HepG2 (cell line): ENCODE measurements at regions not wholly inside any gene's neighbourhood (a gene's known extent, or its start where the extent isn't known, plus 50 kb on each side); places are given as distances from the start of the nearest gene placed in this dataset.

ENCODE experiments used
- ATAC-seq: fragments of 200-7000 bp; cut with Tn5 transposase; 3 replicates; pipeline ENCODE4 v1.9.1; 2020; ENCODE audit warnings: mild to moderate bottlenecking, moderate library complexity
- BruUV-seq: library from RNA; stranded (reverse); fragments of 400-500 nt; replicated peaks from 2 replicates; lab custom pipeline; 2021; lab: Mats Ljungman, UMichigan
- CTCF ChIA-PET: fragments of 300-600 bp; formaldehyde crosslinking; extraction: SDS; loops from one replicate; lab custom pipeline; 2021; ENCODE audit warnings: low total read pairs, inconsistent platforms, low intra/inter-chr PET ratio; lab: Yijun Ruan, JAX
- POLR2A ChIA-PET: fragments of 350-600 bp; sonication (Branson Sonifier 250); formaldehyde crosslinking; loops from one replicate; lab custom pipeline; 2020; ENCODE audit warnings: antibody characterized with exemption, inconsistent platforms; lab: Yijun Ruan, JAX
- DNase-seq: peaks from one replicate; pipeline ENCODE4 v3.0.0-alpha.2; 2015; ENCODE audit warnings: low spot score
- FAIRE-seq: peaks from 3 replicates; lab custom pipeline; 2011; peaks lifted over from hg19 to GRCh38; lab: Jason Lieb, UNC
- H2AFZ ChIP-seq: one replicate; pipeline ENCODE4 v1.6.1; 2011; ENCODE audit warnings: low read length, inconsistent platforms
- H3K27ac ChIP-seq: fragments of 300-600 bp; 3 replicates; pipeline ENCODE4 v1.8.0; 2011; ENCODE audit warnings: mixed run types, mild to moderate bottlenecking, mixed read lengths, low read length, inconsistent platforms; ENCODE audit not compliant: insufficient read depth; ENCODE audit errors: extremely low read length
- H3K27me3 ChIP-seq, 2 experiments: fragments of 200-600 bp in 1 of 2; 2 replicates in 1 of 2; 3 replicates in 1 of 2; pipeline versions ENCODE4 v1.6.0 to v1.8.0; 2011; ENCODE audit warnings: low read length in 2 of 2, mild to moderate bottlenecking in 2 of 2, moderate library complexity in 2 of 2, inconsistent platforms in 1 of 2; ENCODE audit not compliant: insufficient read depth in 2 of 2, control insufficient read depth in 1 of 2
- H3K36me3 ChIP-seq, 2 experiments: fragments of 200-600 bp in 1 of 2; replicated peaks in 1 of 2; 2 replicates in 1 of 2; 3 replicates in 1 of 2; pipeline versions ENCODE4 v1.5.1 to v1.8.0; 2011; ENCODE audit warnings: low read length in 2 of 2, inconsistent platforms in 1 of 2; ENCODE audit not compliant: insufficient read depth in 2 of 2, control insufficient read depth in 1 of 2
- H3K4me1 ChIP-seq: 2 replicates; pipeline ENCODE4 v1.5.1; 2012; ENCODE audit warnings: low read length, inconsistent platforms; ENCODE audit not compliant: insufficient read depth
- H3K4me2 ChIP-seq: 2 replicates; pipeline ENCODE4 v1.6.0; 2011; ENCODE audit warnings: low read depth, low read length, inconsistent platforms
- H3K4me3 ChIP-seq, 3 experiments: fragments of 200-600 bp in 1 of 3; sonication (generic), shearing (Covaris generic) in 1 of 3; replicated peaks in 1 of 3; 2 replicates each; pipeline ENCODE4 v1.5.1; 2011 to 2016; ENCODE audit warnings: low read length in 3 of 3, inconsistent platforms in 2 of 3, low read depth in 2 of 3, mild to moderate bottlenecking in 2 of 3, control low read depth in 1 of 3, mixed read lengths in 1 of 3; ENCODE audit not compliant: insufficient read depth in 1 of 3
- H3K79me2 ChIP-seq: one replicate; pipeline ENCODE4 v1.6.1; 2011; ENCODE audit warnings: low read length, inconsistent platforms; ENCODE audit not compliant: insufficient read depth
- H3K9ac ChIP-seq: 2 replicates; pipeline ENCODE4 v1.6.0; 2011; ENCODE audit warnings: mild to moderate bottlenecking, low read depth, low read length, inconsistent platforms; ENCODE audit not compliant: insufficient read depth
- H3K9me3 ChIP-seq: 2 replicates; pipeline ENCODE4 v1.5.1; 2012; ENCODE audit warnings: mild to moderate bottlenecking, low read length
- H4K20me1 ChIP-seq: 2 replicates; pipeline ENCODE4 v1.6.0; 2011; ENCODE audit warnings: inconsistent platforms, mild to moderate bottlenecking, low read length, moderate library complexity; ENCODE audit not compliant: insufficient read depth
- ATF4 ChIP-seq, 2 experiments: fragments of 450-650 bp in 1 of 2; sonication (generic) in 1 of 2; formaldehyde crosslinking; IDR thresholded peaks; 2 replicates each; pipeline versions ENCODE4 v1.5.0 to v1.8.0; 2020 to 2022; ENCODE audit warnings: mild to moderate bottlenecking in 1 of 2, missing genetic modification reagents in 1 of 2
- CSRNP2 ChIP-seq: sonication (generic); formaldehyde crosslinking; conservative IDR thresholded peaks from 2 replicates; pipeline ENCODE4 v1.8.0; 2022; ENCODE audit warnings: low read depth, missing genetic modification reagents
- EED ChIP-seq: sonication (generic); formaldehyde crosslinking; IDR thresholded peaks from 2 replicates; pipeline ENCODE4 v1.5.0; 2020; ENCODE audit warnings: mild to moderate bottlenecking, missing genetic modification reagents
- EP300 ChIP-seq, 3 experiments: sonication (generic) in 1 of 3; formaldehyde crosslinking in 1 of 3; IDR thresholded peaks; 2 replicates each; pipeline versions ENCODE4 v1.5.1 to v1.6.1; 2011 to 2020; ENCODE audit warnings: low read depth in 2 of 3, low read length in 2 of 3, borderline replicate concordance in 1 of 3, improper control_type of control experiment in 1 of 3, mild to moderate bottlenecking in 1 of 3, missing genetic modification reagents in 1 of 3, moderate library complexity in 1 of 3
- FOXA3 ChIP-seq: IDR thresholded peaks from 2 replicates; pipeline ENCODE4 v1.6.1; 2016; ENCODE audit warnings: missing genetic modification reagents, missing compliant biosample characterization
- KLF16 ChIP-seq, 2 experiments: sonication (generic) in 1 of 2; formaldehyde crosslinking in 1 of 2; IDR thresholded peaks; 2 replicates each; pipeline versions ENCODE4 v1.6.1 to v1.8.0; 2016 to 2023; ENCODE audit warnings: missing genetic modification reagents in 2 of 2, missing compliant biosample characterization in 1 of 2
- LCORL ChIP-seq, 2 experiments: fragments of 450-650 bp in 1 of 2; sonication (generic) in 1 of 2; formaldehyde crosslinking in 1 of 2; IDR thresholded peaks; 2 replicates each; pipeline versions ENCODE4 v1.5.0 to v1.6.1; 2017 to 2020; ENCODE audit warnings: antibody characterized with exemption in 1 of 2, missing genetic modification reagents in 1 of 2
- MIXL1 ChIP-seq: IDR thresholded peaks from 2 replicates; pipeline ENCODE4 v1.6.1; 2016
- NR2F2 ChIP-seq: IDR thresholded peaks from 2 replicates; pipeline ENCODE4 v1.6.1; 2012; ENCODE audit warnings: low read depth, inconsistent platforms, borderline replicate concordance
- PITX1 ChIP-seq: sonication (generic); formaldehyde crosslinking; IDR thresholded peaks from 2 replicates; pipeline ENCODE4 v1.5.1; 2020; ENCODE audit warnings: mild to moderate bottlenecking, missing genetic modification reagents
- PTBP1 ChIP-seq: fragments of 200-400 bp; formaldehyde crosslinking; IDR thresholded peaks from 2 replicates; pipeline ENCODE4 v1.6.1; 2018; ENCODE audit warnings: low read length, low read depth; ENCODE audit not compliant: poor library complexity, severe bottlenecking
- SOX5 ChIP-seq: IDR thresholded peaks from 2 replicates; pipeline ENCODE4 v1.6.1; 2016; ENCODE audit warnings: borderline replicate concordance
- SUZ12 ChIP-seq: fragments of 150-350 bp; IDR thresholded peaks from 2 replicates; pipeline ENCODE4 v1.6.1; 2014; ENCODE audit warnings: low read depth, low read length
- TCF7 ChIP-seq: sonication (generic); IDR thresholded peaks from 2 replicates; pipeline ENCODE4 v1.6.1; 2016; ENCODE audit warnings: antibody characterized with exemption, low read depth
- TFAP4 ChIP-seq: sonication (generic); IDR thresholded peaks from 2 replicates; pipeline ENCODE4 v1.6.1; 2016; ENCODE audit warnings: low read depth, borderline replicate concordance
- ZMYM4 ChIP-seq: sonication (generic); formaldehyde crosslinking; IDR thresholded peaks from 2 replicates; pipeline ENCODE4 v1.8.1; 2023; ENCODE audit warnings: mild to moderate bottlenecking, missing genetic modification reagents
- ZNF263 ChIP-seq: sonication (generic); formaldehyde crosslinking; IDR thresholded peaks from 2 replicates; pipeline ENCODE4 v1.4.0; 2020; ENCODE audit warnings: missing genetic modification reagents
- ZNF331 ChIP-seq: sonication (generic); formaldehyde crosslinking; IDR thresholded peaks from 2 replicates; pipeline ENCODE4 v1.4.0; 2020; ENCODE audit warnings: missing genetic modification reagents
- ZNF691 ChIP-seq: sonication (generic); formaldehyde crosslinking; IDR thresholded peaks from 2 replicates; pipeline ENCODE4 v1.4.0; 2020; ENCODE audit warnings: missing genetic modification reagents, low read depth, mild to moderate bottlenecking, borderline replicate concordance
- ZNF724P ChIP-seq: sonication (generic); formaldehyde crosslinking; IDR thresholded peaks from 2 replicates; pipeline ENCODE4 v1.8.0; 2022; ENCODE audit warnings: missing genetic modification reagents, borderline replicate concordance
- WGBS: methylation state at CpG from one replicate; pipeline ENCODE4 v1.1.6; 2017; ENCODE audit warnings: low lambda C conversion rate; 5-methylcytosine and 5-hydroxymethylcytosine counted together
- in situ Hi-C: cut with HindIII; loops from 2 replicates; pipeline ENCODE4 v1.10.0; 2017; ENCODE audit warnings: low pct_unique_long_range_greater_than_20kb; ENCODE audit not compliant: extremely low pct_ligation_motif_present
- intact Hi-C: fragments of 100-400 bp; cut with micrococcal nuclease; formaldehyde crosslinking; loops from one replicate; pipeline ENCODE4 v1.10.0; 2022; ENCODE audit not compliant: unreplicated experiment

- 2% methylated on average over 3 of the region's 3 CpGs for WGBS
- peak; percentile 97 for ATAC-seq
- no TSS peak for BruUV-seq
- peak in 1 of 2 experiments; percentile 76; a peak in 1 of 4 replicates for TF ChIP-seq KLF16 (CRISPR knock-in tag; IDR thresholded peaks at IDR 0.05)
- peak; percentile 89 for TF ChIP-seq NR2F2
- peak; percentile 62; the same call in 1 of the 2 replicates for TF ChIP-seq ZMYM4
- no peak for TF ChIP-seq ZNF724P
- no peak for TF ChIP-seq ATF4 (CRISPR knock-in tag; IDR thresholded peaks at IDR 0.05)
- TF ChIP-seq SUZ12, result no peak
- TF ChIP-seq TFAP4, result no peak
- TF ChIP-seq ZNF263 (CRISPR knock-in tag), result no peak
- no peak for TF ChIP-seq PTBP1
- peak; percentile 94 for TF ChIP-seq MIXL1 (CRISPR knock-in tag)
- TF ChIP-seq ZNF691 (CRISPR knock-in tag), result no peak
- peak; percentile 97 for TF ChIP-seq TCF7
- TF ChIP-seq PITX1 (CRISPR knock-in tag), result peak; percentile 51; the same call in 1 of the 2 replicates
- peak; percentile 68 for TF ChIP-seq SOX5 (CRISPR knock-in tag)
- TF ChIP-seq FOXA3, result peak; percentile 87
- peak in 1 of 2 experiments; percentile 92; a peak in 2 of 4 replicates for TF ChIP-seq EP300 (IDR thresholded peaks at IDR 0.05; ENCODE audit: low read depth in 2 of 2, low read length in 2 of 2)
- no peak for TF ChIP-seq EP300 (CRISPR knock-in tag; IDR thresholded peaks at IDR 0.05; ENCODE audit: borderline replicate concordance)
- TF ChIP-seq ZNF331 (CRISPR knock-in tag), result peak; percentile 83
- no peak for TF ChIP-seq EED (CRISPR knock-in tag)
- peak; percentile 58 for TF ChIP-seq LCORL (IDR thresholded peaks at IDR 0.05)
- peak; percentile 71; the same call in 1 of the 2 replicates for TF ChIP-seq LCORL (CRISPR knock-in tag; IDR thresholded peaks at IDR 0.05)
- no peak for TF ChIP-seq CSRNP2 (CRISPR knock-in tag)
These were observed 50.3 kb upstream of the PLSCR5 start for GRCh38 chr3:146655333-146655996.

More at GRCh38 chr3:146655333-146655996, 50.3 kb upstream of the PLSCR5 start:
- ChIA-PET POLR2A (no interaction called here), CTCF (interaction anchor here (1.2 kb wide), 1 partner anchor 14 kb away, joined by 3 read pairs; no protein-coding TSS in a partner anchor)
- Histone ChIP-seq H3K79me2 (no peaks in the 10 kb centered on the region), H3K27me3 (no peaks in the 10 kb centered on the region; a peak in 1 of 5 replicates), H3K4me2 (peak overlapping the region; percentile 43), H3K4me1 (peaks cover 16% of the 10 kb centered on the region), H3K4me3 (no peak overlapping the region; a peak in 1 of 6 replicates), H3K9ac (no peak overlapping the region), H4K20me1 (no peaks in the 10 kb centered on the region), H3K27ac (peak overlapping the region; percentile 51), H3K9me3 (no peaks in the 10 kb centered on the region), H2AFZ (no peak overlapping the region), H3K36me3 (no peaks in the 10 kb centered on the region)
- in situ Hi-C loops, result no loop called here
- intact Hi-C loops, result loop anchor here (5.0 kb wide), 1 partner anchor 112 kb away; no protein-coding TSS in a partner anchor
- FAIRE-seq, result peak; percentile 36
- DNase-seq, result peak; percentile 59
